KMS-11 (cell line): ENCODE measurements at regions not wholly inside any gene's neighbourhood (a gene's known extent, or its start where the extent isn't known, plus 50 kb on each side); places are given as distances from the start of the nearest gene placed in this dataset.

ENCODE experiments used
- H2AFZ ChIP-seq: fragments of 200-600 bp; sonication (generic); 2 replicates; pipeline ENCODE4 v1.6.1; 2016; ENCODE audit warnings: antibody characterized with exemption, mixed run types, low read depth
- H3K27ac ChIP-seq: fragments of 200-600 bp; sonication (generic); 2 replicates; pipeline ENCODE4 v1.6.1; 2016; ENCODE audit warnings: mild to moderate bottlenecking, mixed run types
- H3K27me3 ChIP-seq: fragments of 200-600 bp; sonication (generic); 2 replicates; pipeline ENCODE4 v1.6.1; 2017; ENCODE audit warnings: mild to moderate bottlenecking, low read depth, mixed run types, moderate library complexity; ENCODE audit not compliant: insufficient read depth
- H3K36me3 ChIP-seq: fragments of 200-600 bp; sonication (generic); 2 replicates; pipeline ENCODE4 v1.6.1; 2017; ENCODE audit warnings: mild to moderate bottlenecking, mixed run types; ENCODE audit not compliant: insufficient read depth
- H3K4me1 ChIP-seq: fragments of 200-600 bp; sonication (generic); 2 replicates; pipeline ENCODE4 v1.6.1; 2016; ENCODE audit warnings: mild to moderate bottlenecking, low read depth, mixed run types; ENCODE audit not compliant: poor library complexity, severe bottlenecking
- H3K4me2 ChIP-seq: fragments of 200-600 bp; sonication (generic); 2 replicates; pipeline ENCODE4 v1.7.0; 2016; ENCODE audit warnings: mild to moderate bottlenecking, mixed run types
- H3K4me3 ChIP-seq: fragments of 200-600 bp; sonication (generic); IDR thresholded peaks from 2 replicates; pipeline ENCODE4 v1.6.1; 2017; ENCODE audit warnings: low read depth, low read length, mixed read lengths; ENCODE audit not compliant: insufficient read depth
- H3K79me2 ChIP-seq: fragments of 200-600 bp; sonication (generic); 2 replicates; pipeline ENCODE4 v1.6.1; 2016; ENCODE audit warnings: low read depth, mixed run types; ENCODE audit not compliant: insufficient read depth
- H3K9ac ChIP-seq: fragments of 200-600 bp; sonication (generic); 2 replicates; pipeline ENCODE4 v1.6.1; 2016; ENCODE audit warnings: mild to moderate bottlenecking, mixed run types
- H4K20me1 ChIP-seq: fragments of 200-600 bp; sonication (generic); 2 replicates; pipeline ENCODE4 v1.6.1; 2016; ENCODE audit warnings: mild to moderate bottlenecking, mixed run types; ENCODE audit not compliant: insufficient read depth
- TF ChIP-seq, protein P1 (sequence below): fragments of 200-600 bp; sonication (generic); conservative IDR thresholded peaks from 2 replicates; pipeline ENCODE4 v1.6.1; 2017; ENCODE audit warnings: low read depth, mild to moderate bottlenecking, antibody characterized with exemption, low read length, moderate library complexity, mixed read lengths

DNA sequence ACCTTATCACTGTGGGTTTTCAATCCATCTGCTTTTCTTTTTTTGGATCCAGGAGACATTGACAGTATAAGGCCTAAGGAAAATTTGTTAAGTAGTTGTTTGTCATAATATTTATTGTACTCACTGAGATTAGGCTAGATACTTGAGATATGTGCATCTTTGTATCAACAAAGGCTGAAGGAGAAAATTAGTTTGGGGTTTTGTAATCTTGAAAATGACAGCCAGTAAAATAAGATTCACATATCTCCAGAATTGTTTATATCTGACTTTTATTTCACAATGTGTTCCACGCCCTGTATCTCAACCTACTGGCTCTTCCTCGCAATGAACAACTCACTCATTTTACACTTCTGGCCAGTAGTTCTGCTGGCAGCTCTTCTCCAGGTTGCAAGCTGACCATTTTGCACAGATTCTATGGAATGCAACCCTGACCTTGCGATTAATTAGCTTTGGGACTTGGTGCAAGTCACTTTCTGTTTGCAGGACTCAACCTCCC lies 132.7 kb downstream of the GATA3 start:
- no peaks in the 10 kb centered on the region for H3K79me2 ChIP-seq
- no peak overlapping the region for H3K4me3 ChIP-seq
- H2AFZ ChIP-seq: no peak overlapping the region
- H3K4me1 ChIP-seq: peaks cover 21% of the 10 kb centered on the region
- H3K27me3 ChIP-seq: no peaks in the 10 kb centered on the region
- H3K36me3 ChIP-seq: no peaks in the 10 kb centered on the region
- no peak overlapping the region for H3K4me2 ChIP-seq
- H3K27ac ChIP-seq: no peak overlapping the region
- no peak overlapping the region for H3K9ac ChIP-seq
- TF ChIP-seq, protein P1, sequence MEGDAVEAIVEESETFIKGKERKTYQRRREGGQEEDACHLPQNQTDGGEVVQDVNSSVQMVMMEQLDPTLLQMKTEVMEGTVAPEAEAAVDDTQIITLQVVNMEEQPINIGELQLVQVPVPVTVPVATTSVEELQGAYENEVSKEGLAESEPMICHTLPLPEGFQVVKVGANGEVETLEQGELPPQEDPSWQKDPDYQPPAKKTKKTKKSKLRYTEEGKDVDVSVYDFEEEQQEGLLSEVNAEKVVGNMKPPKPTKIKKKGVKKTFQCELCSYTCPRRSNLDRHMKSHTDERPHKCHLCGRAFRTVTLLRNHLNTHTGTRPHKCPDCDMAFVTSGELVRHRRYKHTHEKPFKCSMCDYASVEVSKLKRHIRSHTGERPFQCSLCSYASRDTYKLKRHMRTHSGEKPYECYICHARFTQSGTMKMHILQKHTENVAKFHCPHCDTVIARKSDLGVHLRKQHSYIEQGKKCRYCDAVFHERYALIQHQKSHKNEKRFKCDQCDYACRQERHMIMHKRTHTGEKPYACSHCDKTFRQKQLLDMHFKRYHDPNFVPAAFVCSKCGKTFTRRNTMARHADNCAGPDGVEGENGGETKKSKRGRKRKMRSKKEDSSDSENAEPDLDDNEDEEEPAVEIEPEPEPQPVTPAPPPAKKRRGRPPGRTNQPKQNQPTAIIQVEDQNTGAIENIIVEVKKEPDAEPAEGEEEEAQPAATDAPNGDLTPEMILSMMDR: no peak
- no peaks in the 10 kb centered on the region for H4K20me1 ChIP-seq

DNA sequence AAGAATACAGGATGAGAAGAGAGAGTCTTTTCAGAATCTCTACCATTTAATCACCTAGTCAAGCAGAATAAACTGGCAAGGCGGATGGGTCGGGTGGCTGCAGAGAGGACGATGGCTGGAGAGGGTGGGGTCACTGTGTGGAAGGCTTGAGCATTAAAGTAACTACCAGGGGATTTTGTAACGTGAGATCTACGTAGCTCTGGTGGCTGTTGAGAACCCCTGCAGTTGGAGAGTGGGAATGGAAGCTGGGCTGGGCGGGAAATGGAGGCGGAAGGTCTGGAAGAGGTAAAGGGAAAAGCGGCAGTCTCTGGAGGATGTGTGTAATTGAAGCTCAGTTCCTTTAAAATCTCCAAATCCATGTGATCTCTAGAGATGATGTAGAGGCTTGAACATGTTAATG lies 135.0 kb downstream of the GATA3 start:
- Histone ChIP-seq H3K36me3 (no peaks in the 10 kb centered on the region), H3K27me3 (no peaks in the 10 kb centered on the region), H3K4me2 (no peak overlapping the region), H3K79me2 (no peaks in the 10 kb centered on the region), H2AFZ (no peak overlapping the region), H3K4me1 (no peaks in the 10 kb centered on the region), H3K4me3 (no peak overlapping the region), H3K9ac (no peak overlapping the region), H3K27ac (no peak overlapping the region), H4K20me1 (no peaks in the 10 kb centered on the region)
- TF ChIP-seq, protein P1: no peak

DNA sequence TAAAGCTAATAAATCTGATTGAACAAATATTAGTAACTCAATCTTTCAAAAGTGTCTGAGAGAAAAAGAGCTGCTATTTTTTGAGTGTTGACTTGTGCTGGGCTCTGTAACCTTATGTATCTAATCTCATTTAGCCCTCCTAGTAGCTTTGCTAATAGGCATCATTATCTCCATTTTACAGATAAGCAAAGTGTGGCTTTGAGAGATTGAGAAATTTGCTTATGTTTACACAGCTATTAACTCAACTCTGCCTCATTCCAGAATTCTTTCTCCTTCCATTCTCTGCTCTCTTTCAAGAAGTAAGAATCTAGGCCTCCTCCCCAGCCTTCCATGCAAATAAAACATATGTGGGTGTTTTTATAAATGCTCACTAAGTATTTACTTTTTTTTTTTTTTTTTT lies 137.8 kb downstream of the GATA3 start:
- no peak overlapping the region for H3K4me2 ChIP-seq
- H2AFZ ChIP-seq: no peak overlapping the region
- no peaks in the 10 kb centered on the region for H3K36me3 ChIP-seq
- no peaks in the 10 kb centered on the region for H3K27me3 ChIP-seq
- no peak overlapping the region for H3K4me3 ChIP-seq
- no peak overlapping the region for H3K27ac ChIP-seq
- TF ChIP-seq, protein P1: no peak
- no peaks in the 10 kb centered on the region for H3K79me2 ChIP-seq
- H4K20me1 ChIP-seq: no peaks in the 10 kb centered on the region
- H3K9ac ChIP-seq: no peak overlapping the region
- no peaks in the 10 kb centered on the region for H3K4me1 ChIP-seq

DNA sequence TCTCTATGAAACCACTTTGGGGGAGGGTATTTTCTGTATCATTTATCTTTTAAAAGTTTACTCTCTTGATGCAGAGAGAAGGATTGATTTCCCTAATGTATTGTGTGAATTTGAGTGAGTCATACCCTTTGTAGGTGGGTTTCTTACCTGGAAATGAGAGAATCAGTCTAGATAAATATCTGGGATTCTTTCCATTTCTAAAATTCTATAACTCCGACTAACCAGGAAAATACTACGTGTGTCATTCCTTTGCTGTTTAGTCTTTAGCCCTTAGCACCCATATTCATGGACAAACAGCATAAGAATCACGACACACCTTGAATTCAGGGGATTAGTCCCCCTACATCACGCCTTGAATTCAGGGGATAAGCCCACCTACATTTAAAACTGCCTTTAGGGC lies 139.1 kb downstream of the GATA3 start:
- H3K4me3 ChIP-seq: no peak overlapping the region
- H2AFZ ChIP-seq: no peak overlapping the region

More for the DNA sequence above, 139.1 kb downstream of the GATA3 start:
- Histone ChIP-seq H3K4me2 (no peak overlapping the region), H3K79me2 (no peaks in the 10 kb centered on the region), H3K4me1 (no peaks in the 10 kb centered on the region), H3K27ac (no peak overlapping the region), H3K9ac (no peak overlapping the region), H4K20me1 (no peaks in the 10 kb centered on the region), H3K27me3 (no peaks in the 10 kb centered on the region), H3K36me3 (no peaks in the 10 kb centered on the region)
- TF ChIP-seq, protein P1: no peak
